Ishikawa (cell line): ENCODE measurements at regions not wholly inside any gene's neighbourhood (a gene's known extent, or its start where the extent isn't known, plus 50 kb on each side); places are given as distances from the start of the nearest gene placed in this dataset.

Source experiments
- EP300 ChIP-seq: IDR thresholded peaks from 2 replicates; pipeline ENCODE4 v1.6.1; 2012; ENCODE audit warnings: borderline replicate concordance
- FOXM1 ChIP-seq: IDR thresholded peaks from 2 replicates; pipeline ENCODE4 v1.6.1; 2012; ENCODE audit warnings: low read depth, borderline replicate concordance
- TAF1 ChIP-seq: IDR thresholded peaks from 2 replicates; pipeline ENCODE4 v1.6.1; 2012; ENCODE audit warnings: low read depth, mild to moderate bottlenecking
- YY1 ChIP-seq: IDR thresholded peaks from 2 replicates; pipeline ENCODE4 v1.6.1; 2012; ENCODE audit warnings: low read depth
- ZBTB7A ChIP-seq: IDR thresholded peaks from 2 replicates; pipeline ENCODE4 v1.6.1; 2012; ENCODE audit warnings: low read depth
- TF ChIP-seq, protein P1 (sequence below): IDR thresholded peaks from 2 replicates; pipeline ENCODE4 v1.6.1; 2012; ENCODE audit warnings: low read depth, mild to moderate bottlenecking
- TF ChIP-seq, protein P2 (sequence below): IDR thresholded peaks from 2 replicates; pipeline ENCODE4 v1.6.1; 2012
- TF ChIP-seq, protein P3 (sequence below): IDR thresholded peaks from 2 replicates; pipeline ENCODE4 v1.6.1; 2012

DNA sequence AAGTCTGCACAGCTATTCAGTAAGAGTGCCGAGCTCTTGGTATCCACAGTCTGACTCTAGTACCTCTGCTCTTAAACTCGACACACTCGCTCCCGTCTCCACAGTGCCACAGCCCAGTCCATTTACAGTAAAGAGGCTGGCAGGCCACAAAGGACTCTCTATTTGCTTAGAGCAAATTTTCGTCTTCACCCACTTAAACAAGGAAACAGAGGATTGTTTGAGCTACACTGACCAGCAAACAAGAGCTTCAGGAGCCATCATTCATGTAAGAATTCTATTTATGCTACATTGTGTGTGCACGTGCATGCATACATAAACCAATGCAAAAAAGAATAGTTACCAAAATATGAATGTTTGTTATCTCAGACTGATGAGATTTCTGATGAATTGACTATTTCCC, 290.2 kb downstream of the USP46 start:
- TF ChIP-seq, protein P1, sequence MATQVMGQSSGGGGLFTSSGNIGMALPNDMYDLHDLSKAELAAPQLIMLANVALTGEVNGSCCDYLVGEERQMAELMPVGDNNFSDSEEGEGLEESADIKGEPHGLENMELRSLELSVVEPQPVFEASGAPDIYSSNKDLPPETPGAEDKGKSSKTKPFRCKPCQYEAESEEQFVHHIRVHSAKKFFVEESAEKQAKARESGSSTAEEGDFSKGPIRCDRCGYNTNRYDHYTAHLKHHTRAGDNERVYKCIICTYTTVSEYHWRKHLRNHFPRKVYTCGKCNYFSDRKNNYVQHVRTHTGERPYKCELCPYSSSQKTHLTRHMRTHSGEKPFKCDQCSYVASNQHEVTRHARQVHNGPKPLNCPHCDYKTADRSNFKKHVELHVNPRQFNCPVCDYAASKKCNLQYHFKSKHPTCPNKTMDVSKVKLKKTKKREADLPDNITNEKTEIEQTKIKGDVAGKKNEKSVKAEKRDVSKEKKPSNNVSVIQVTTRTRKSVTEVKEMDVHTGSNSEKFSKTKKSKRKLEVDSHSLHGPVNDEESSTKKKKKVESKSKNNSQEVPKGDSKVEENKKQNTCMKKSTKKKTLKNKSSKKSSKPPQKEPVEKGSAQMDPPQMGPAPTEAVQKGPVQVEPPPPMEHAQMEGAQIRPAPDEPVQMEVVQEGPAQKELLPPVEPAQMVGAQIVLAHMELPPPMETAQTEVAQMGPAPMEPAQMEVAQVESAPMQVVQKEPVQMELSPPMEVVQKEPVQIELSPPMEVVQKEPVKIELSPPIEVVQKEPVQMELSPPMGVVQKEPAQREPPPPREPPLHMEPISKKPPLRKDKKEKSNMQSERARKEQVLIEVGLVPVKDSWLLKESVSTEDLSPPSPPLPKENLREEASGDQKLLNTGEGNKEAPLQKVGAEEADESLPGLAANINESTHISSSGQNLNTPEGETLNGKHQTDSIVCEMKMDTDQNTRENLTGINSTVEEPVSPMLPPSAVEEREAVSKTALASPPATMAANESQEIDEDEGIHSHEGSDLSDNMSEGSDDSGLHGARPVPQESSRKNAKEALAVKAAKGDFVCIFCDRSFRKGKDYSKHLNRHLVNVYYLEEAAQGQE, result no peak
- TF ChIP-seq, protein P2, sequence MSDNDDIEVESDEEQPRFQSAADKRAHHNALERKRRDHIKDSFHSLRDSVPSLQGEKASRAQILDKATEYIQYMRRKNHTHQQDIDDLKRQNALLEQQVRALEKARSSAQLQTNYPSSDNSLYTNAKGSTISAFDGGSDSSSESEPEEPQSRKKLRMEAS, result no peak
- TF ChIP-seq FOXM1 (no peak), YY1 (no peak), EP300 (no peak), TAF1 (no peak), ZBTB7A (no peak)
- TF ChIP-seq, protein P3, sequence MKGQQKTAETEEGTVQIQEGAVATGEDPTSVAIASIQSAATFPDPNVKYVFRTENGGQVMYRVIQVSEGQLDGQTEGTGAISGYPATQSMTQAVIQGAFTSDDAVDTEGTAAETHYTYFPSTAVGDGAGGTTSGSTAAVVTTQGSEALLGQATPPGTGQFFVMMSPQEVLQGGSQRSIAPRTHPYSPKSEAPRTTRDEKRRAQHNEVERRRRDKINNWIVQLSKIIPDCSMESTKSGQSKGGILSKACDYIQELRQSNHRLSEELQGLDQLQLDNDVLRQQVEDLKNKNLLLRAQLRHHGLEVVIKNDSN, result no peak
